GM12891 (cell line): ENCODE measurements at regions not wholly inside any gene's neighbourhood (a gene's known extent, or its start where the extent isn't known, plus 50 kb on each side); places are given as distances from the start of the nearest gene placed in this dataset.

Source experiments
- DNase-seq: peaks from one replicate; pipeline ENCODE4 v3.0.0; 2011; ENCODE audit warnings: low spot score; ENCODE audit not compliant: insufficient read length
- FAIRE-seq: peaks from 2 replicates; lab custom pipeline; 2011; peaks lifted over from hg19 to GRCh38; lab: Jason Lieb, UNC
- PAX5 ChIP-seq: IDR thresholded peaks from 2 replicates; pipeline ENCODE4 v1.6.1; 2011; ENCODE audit warnings: low read length, moderate library complexity, mild to moderate bottlenecking; ENCODE audit not compliant: insufficient read depth, severe bottlenecking
- POLR2A ChIP-seq: IDR thresholded peaks from 2 replicates; pipeline ENCODE4 v1.6.1; 2011; ENCODE audit warnings: low read depth, low read length, control low read depth
- POLR2AphosphoS5 ChIP-seq: IDR thresholded peaks from 2 replicates; pipeline ENCODE4 v1.6.1; 2011; ENCODE audit warnings: low read depth, low read length, control low read depth
- POU2F2 ChIP-seq: IDR thresholded peaks from 2 replicates; pipeline ENCODE4 v1.6.1; 2011; ENCODE audit warnings: low read depth, mild to moderate bottlenecking, control low read depth, low read length, moderate library complexity
- SPI1 ChIP-seq: IDR thresholded peaks from 2 replicates; pipeline ENCODE4 v1.6.1; 2011; ENCODE audit warnings: low read depth, low read length, control low read depth
- TAF1 ChIP-seq: IDR thresholded peaks from 2 replicates; pipeline ENCODE4 v1.6.1; 2011; ENCODE audit warnings: low read depth, low read length, control low read depth

DNA sequence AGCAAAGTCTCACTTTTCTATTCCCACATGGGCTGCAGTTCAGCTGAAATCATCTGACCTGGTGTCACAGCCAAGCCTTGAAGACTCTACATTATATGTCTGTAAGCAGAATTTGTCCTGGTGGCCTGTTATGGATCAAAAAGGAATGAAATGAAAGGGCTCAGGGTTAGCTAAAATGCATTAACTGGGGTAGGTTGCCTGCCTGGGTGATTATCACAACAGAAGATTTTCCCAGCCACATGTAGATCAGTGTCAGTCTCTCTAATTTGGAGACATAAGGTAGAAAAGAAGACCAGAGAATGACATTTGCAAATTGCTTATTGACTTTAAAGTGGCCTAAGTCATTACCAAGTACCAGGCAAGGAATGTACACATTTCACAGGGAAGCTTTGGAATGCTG is 289.0 kb downstream of the CAAP1 start:
- TF ChIP-seq POLR2A (no peak), PAX5 (no peak), POLR2AphosphoS5 (no peak), SPI1 (no peak), POU2F2 (no peak), TAF1 (no peak)
- FAIRE-seq (no peak), DNase-seq (no peak)

DNA sequence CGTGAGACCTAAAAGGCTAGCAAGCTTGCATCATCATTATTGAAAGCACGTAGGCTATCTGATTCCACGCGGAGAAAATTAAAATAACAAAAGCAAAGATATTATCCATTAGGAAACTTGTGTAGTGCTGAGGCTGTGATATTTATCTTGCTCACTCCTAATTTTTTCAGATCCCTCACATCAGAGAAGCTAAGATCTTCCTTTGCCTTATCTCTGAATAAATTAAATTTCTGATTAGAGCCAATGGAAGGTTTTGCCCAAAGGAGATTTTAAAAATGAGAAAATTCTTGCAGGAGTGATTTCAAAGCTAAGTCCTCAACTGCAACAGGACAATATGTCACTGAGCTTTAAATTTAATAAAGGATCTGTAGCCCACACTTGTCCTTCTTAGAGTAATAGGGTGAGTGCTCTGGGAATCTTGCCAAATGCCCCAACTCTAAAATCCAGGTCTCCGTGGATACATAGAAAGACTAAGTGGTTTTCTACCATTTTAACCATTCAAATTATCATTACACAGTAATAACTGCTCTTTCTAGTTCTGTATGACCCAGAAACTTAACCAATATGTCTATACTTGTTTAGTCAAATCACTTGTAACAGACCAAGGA is 295.0 kb downstream of the CAAP1 start:
- FAIRE-seq: no peak
- no peak for TF ChIP-seq TAF1
- no peak for TF ChIP-seq SPI1
- no peak for TF ChIP-seq PAX5
- no peak for TF ChIP-seq POU2F2
- TF ChIP-seq POLR2AphosphoS5: no peak
- DNase-seq: no peak

DNA sequence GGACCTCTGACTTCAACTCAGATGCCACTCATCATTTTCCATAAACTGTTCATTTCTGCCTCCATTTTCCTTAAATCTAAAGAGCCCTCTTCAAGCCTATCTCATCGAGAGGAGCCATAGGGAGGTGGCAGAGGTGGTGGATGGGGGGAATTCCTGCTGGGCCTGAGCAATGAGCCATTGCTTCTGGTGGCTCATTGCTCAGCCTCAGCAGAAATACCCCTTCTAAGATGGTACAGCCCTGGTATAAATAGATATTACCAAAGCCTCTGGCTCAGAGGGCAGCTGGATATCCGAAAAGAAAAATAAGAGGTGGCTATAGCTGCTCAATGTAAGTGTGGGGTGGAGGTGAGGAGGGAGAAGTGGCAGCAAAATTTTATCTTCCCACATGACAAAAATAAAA is 313.5 kb downstream of the CAAP1 start:
- FAIRE-seq (no peak), DNase-seq (no peak)
- no peak for TF ChIP-seq POLR2A

DNA sequence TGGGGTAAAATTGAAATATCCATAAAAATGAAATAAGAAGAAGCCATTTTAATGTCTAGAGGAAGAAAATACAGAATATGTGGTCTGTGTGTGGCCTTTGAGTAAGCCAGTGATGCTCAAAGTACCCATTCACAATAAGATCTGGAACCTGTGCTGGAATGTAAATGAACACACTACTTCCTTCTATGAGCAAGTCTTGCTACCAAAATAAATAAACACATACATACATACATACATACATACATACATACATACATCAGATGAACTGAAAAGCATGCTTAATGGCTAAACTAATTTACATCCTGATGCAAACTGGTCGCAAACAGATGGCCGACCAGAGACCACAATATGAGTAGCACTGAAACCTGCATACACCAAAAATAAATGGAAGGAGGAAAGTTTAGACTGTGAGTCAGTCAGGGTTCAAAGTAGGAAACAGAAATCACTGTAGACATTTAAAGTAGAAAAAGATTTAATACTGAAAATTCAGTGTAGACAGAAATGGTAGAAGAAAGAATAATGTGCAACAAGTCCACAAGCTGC is 317.6 kb downstream of the CAAP1 start:
- DNase-seq: no peak
- no peak for FAIRE-seq
- TF ChIP-seq POU2F2: no peak
- TF ChIP-seq PAX5: no peak
- TF ChIP-seq SPI1: no peak
- TF ChIP-seq POLR2AphosphoS5: no peak
- no peak for TF ChIP-seq POLR2A
- TF ChIP-seq TAF1: no peak

DNA sequence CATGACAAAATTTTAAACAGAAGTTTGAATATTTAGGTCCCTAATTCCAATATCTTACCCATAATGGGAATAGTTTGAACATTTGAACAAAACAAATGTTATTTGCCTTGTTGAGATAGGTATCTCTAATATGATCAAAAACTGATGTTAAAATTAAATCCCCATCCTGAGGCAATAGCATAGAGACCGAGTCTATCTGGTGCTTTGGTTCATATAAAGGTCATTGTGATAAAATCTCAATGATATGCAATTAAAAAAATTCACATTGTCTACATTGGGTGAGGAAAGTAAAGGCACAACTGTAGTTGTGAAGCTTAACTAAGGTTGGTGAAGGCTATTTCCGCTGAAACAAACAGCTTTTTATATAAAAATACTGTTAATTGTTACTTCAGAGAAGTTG is 318.3 kb downstream of the CAAP1 start:
- FAIRE-seq: no peak
- DNase-seq: no peak
- TF ChIP-seq POLR2A (no peak), PAX5 (no peak), SPI1 (no peak), POLR2AphosphoS5 (no peak), POU2F2 (no peak), TAF1 (no peak)

DNA sequence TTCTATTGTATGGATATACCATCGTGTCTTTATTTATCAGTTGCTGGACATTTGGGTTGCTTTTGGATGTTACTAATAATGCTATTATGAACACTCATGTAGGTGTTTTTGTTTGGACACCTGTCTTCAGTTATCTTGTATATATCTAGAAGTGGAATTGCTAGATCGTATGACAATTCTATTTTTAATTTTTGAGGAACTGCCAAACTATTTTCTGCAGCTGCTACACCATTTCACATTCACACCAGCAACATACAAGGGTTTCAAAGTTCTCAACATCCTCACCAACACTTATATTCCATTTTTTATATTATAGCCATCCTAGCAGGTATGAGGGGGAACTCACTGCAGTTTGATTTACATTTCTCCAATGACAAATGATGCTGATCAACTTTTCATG is 324.6 kb downstream of the CAAP1 start:
- FAIRE-seq: no peak
- DNase-seq: no peak

DNA sequence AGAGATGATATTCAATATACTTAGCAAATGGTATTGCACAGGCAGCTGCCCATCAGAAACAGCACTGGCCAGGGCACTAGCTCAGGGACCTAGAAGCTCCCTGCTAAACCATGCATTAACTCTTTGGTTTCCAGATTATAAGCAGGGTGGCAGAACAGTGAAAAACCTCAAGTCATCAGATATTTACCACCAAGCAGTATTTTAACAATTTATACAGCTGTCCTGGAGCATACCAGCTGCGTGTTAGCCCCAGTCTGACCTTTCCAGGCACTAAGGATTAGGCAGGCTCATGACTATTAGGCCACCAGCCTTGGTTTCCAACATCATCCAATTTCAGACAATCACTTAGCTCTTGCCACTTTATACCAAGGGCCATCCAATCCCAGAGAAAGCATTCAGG is 326.5 kb downstream of the CAAP1 start:
- no peak for TF ChIP-seq POLR2A
- no peak for TF ChIP-seq TAF1
- TF ChIP-seq POLR2AphosphoS5: no peak
- DNase-seq (no peak), FAIRE-seq (no peak)

More for the DNA sequence above, 324.6 kb downstream of the CAAP1 start:
- no peak for TF ChIP-seq POU2F2
- TF ChIP-seq POLR2AphosphoS5: no peak

DNA sequence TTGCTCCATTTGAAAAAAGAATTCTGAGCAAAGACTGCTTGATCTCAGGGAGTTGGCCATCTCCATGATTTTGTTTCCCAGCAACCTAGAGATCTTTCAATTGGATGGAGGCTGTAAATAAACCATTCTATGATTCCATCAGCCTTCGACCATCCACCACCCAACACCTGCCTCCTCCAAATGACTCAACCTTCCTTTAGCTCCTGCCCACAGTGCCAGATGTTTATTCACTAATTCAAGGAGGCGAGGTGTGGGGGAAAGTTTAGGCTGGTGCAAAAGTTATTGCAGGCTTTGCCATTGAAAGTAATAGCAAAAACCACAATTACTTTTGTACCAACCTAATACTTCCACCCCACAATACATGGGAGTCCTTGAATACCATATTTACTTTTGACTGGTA is 327.5 kb downstream of the CAAP1 start:
- TF ChIP-seq POLR2A (no peak), TAF1 (no peak), SPI1 (no peak), POU2F2 (no peak), POLR2AphosphoS5 (no peak), PAX5 (no peak)
- no peak for DNase-seq
- FAIRE-seq: no peak

DNA sequence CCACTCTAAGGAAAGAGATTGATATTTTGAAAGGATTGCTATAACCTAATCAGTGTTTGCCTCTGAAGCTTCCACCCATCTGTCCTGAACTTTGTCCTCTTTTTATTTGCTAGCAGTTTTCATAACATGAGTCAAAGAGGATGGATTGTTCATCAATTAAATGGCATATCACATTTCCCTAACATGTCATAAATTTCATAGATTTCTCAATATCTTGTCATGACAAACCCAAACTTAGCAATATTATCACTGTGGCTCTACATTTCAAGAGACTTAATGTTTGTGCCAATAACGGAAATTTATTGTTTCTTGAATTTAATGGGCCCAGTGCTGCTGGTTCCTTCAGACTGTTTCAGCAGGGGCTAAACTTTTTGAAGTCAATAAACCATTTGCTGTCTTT is 330.3 kb downstream of the CAAP1 start:
- DNase-seq (no peak), FAIRE-seq (no peak)
- TF ChIP-seq SPI1: no peak
- TF ChIP-seq POLR2A: no peak
- TF ChIP-seq PAX5: no peak
- no peak for TF ChIP-seq TAF1
- TF ChIP-seq POU2F2: no peak
- no peak for TF ChIP-seq POLR2AphosphoS5

DNA sequence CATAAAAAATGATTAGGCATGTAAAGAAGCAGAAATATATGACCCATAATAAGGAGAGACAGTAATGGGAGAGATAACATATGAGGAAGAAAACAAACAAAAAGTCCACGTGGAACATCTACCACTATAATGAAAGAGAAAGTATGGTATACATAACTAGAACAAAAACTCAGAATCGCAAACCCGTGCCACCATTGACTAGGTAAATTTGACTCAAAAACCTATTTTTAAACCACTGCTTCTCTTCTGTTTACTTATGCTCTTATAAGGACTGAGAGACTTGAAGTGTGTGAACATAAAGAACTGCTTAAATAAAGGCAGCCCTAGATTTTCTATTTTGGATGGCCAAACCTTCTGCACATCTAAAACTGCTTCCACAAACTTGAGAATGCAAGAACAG is 330.7 kb downstream of the CAAP1 start:
- no peak for FAIRE-seq
- TF ChIP-seq POU2F2: no peak
- TF ChIP-seq SPI1: no peak
- TF ChIP-seq PAX5: no peak
- TF ChIP-seq TAF1: no peak
- TF ChIP-seq POLR2AphosphoS5: no peak
- no peak for TF ChIP-seq POLR2A

DNA sequence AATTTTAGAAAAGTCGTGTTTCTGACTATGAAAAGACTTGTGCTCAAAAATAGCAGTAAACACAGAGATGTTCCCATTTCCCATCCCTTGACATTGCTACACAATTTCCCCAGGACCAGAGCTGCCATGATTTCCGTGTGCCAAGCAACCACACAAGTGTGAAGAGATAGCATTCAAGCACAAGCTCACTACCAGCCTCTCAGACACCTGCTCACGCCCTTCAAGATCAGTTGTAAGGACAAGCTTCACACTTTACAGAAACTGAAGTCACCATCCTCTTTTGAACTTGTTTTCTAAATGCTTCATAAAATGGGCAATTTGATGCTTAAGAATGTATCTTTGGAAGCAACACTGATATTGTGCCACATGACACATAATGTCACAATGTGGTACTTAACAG is 333.1 kb downstream of the CAAP1 start:
- FAIRE-seq (no peak), DNase-seq (no peak)
- no peak for TF ChIP-seq PAX5

More for the DNA sequence above, 330.7 kb downstream of the CAAP1 start:
- no peak for DNase-seq
